Raji (cell line): ENCODE measurements at regions not wholly inside any gene's neighbourhood (a gene's known extent, or its start where the extent isn't known, plus 50 kb on each side); places are given as distances from the start of the nearest gene placed in this dataset.

Source experiments
- POLR2A ChIP-seq: IDR thresholded peaks from 2 replicates; pipeline ENCODE4 v1.6.1; 2011; ENCODE audit warnings: low read depth, low read length, control low read depth; ENCODE audit not compliant: insufficient read depth

GRCh38 chr10:88070080-88070880 is 206.9 kb downstream of the PTEN start:
- TF ChIP-seq POLR2A = no peak

DNA sequence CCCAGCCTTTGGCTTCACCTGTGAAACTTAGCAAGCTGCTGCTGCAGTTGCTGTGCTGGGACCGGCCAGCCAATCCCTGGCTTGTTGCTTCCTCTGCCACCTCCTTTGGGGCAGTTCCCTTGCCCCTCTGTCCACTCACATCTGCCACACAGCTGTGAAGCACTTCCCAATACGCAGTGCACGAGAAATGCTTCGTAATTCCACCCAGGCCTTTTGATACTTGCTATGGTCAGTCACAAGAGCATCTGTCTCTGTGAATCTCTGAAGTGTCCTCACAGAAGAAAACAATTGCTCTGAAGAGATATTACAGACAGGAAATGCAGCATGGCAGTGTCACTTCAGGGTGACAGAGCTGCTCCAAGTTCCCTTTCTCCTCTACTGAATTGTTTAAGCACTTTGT is 208.5 kb downstream of the PTEN start:
- no peak for TF ChIP-seq POLR2A

DNA sequence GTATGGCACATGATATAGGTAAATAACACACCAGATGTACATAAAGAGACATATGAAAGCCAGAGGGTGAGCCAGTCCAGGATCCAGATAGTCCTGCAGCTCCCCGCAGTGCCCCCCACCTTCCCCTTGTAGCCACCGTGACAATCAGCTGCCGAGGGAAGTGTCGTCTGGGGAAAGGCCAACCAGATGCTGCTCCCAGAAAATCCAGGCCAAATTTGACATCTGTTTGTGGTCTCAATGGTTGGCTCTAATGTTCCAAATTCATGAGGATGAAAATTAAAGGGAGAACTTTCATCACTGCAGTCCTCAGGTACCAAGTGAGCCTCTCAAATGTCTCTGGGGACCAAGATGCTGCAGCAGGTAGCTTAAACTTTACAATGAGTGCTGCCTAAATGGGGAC is 210.3 kb downstream of the PTEN start:
- TF ChIP-seq POLR2A = no peak

DNA sequence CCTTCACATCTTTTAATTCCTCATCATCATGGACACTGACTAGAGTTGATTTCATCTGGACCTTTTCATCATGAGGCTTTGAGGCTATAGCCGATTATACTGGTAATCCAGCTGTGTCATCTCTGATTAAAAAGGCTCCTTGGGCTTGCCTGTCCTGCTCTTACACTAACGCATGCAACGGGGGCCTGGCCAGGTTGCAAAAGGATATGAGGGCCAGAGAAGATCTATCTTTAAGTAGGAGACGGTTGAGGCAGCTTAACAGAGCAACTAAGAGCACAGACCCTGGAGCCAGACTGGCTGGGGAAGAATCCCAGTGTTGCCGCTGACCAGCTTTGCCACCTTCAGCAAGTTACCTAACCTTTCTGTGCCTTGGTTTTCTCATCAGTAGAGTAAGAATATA is 211.5 kb downstream of the PTEN start:
- TF ChIP-seq POLR2A = no peak

- no peak for TF ChIP-seq POLR2A
Measured at GRCh38 chr10:88076027-88076880, 212.8 kb downstream of the PTEN start.

- TF ChIP-seq POLR2A = no peak
Measured at GRCh38 chr10:88077977-88078376, 214.6 kb downstream of the PTEN start.

DNA sequence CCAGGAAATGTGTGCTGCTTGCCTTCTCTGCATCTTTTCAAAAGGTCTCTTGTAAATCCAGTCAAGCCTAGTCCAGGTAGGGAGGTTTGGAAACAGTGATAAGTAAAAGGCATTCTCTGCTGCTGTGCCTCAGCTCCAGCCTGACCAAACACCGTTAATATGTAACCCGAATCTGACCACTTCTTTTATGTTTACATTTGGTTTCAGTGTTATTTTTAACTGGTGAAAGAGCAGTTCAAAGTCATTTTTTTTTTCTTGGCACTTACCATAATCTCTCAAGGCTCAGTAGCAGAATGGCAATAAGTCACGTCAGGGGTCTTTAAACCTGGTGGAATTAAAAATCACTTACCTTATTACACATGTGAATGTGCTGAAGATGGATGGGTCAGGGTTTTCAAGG is 216.8 kb downstream of the PTEN start:
- TF ChIP-seq POLR2A = 0 out of 2 replicates have a peak, but pooled peaks have one; percentile 26

GRCh38 chr10:88081457-88082054 is 218.1 kb downstream of the PTEN start:
- no peak for TF ChIP-seq POLR2A

DNA sequence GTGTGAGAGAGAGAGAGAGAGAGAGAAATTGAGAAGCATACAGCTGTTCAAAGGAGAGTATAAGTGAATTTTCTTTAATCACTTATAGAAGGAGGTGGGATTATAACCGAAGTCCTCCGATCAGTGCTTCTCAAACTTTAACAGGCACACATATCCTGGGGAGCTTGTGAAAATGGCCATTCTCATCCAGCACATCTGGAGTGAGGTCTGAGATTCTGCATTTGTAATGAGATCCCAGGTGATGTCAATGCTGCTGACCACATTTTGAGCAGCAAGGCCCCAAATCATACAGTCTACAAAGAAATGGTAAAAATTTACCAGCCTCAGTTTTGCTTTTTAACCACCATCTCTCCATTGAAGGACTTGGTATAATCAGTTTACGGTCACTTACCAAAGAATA is 219.0 kb downstream of the PTEN start:
- no peak; the same call in 1 of the 2 replicates for TF ChIP-seq POLR2A

DNA sequence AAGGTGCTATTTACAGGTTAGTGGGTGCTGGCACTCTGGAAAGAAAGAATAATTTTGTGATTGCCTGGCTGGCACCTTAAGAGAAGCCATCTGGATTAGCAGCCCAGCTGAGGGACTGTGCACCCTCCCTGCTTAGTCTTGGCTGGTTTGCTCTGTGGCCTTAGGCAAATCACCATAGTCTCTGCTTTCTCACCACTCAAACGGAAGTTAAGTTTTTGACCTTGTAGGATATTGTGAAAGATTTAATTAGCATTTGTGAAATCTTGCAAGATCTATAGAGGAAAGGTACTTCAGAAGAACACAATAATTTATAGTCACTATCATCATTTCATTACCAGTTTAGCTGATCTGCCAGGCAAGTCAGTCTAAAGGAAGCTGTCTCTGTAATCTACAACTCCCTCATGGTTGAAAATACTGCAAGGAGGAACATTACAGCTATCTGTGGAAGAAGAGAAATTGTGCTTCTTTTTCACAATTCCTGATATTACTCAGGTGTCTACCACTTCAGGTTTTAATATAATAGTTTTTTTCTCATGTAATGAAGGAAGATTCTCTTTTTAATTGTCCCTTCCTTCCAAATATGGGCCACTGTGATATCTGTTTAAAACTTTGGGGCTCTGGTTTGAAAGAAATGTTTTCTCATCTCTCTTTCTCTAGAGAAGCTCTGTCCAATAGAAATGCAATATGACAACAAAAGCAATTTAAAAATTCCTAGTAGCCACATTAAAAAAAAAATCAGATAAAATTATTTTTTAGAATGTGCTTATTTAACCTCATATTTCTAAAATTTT is 219.6 kb downstream of the PTEN start:
- peak; percentile 51; the same call in 1 of the 2 replicates for TF ChIP-seq POLR2A

DNA sequence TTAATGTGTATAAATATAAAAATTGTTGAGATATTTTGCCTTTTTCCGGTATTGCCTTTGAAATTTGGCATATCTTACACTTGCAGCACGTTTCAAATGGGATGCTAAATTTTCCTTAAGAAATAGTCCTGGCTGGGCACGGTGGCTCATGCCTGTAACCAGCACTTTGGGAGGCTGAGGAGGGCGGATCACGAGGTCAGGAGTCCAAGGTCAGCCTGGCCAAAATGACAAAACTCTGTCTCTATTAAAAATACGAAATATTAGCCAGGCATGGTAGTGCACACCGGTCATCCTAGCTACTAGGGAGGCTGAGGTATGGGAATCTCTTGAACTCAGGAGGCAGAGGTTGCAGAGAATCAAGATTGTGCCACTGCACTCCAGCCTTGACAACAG is 220.2 kb downstream of the PTEN start:
- no peak for TF ChIP-seq POLR2A

DNA sequence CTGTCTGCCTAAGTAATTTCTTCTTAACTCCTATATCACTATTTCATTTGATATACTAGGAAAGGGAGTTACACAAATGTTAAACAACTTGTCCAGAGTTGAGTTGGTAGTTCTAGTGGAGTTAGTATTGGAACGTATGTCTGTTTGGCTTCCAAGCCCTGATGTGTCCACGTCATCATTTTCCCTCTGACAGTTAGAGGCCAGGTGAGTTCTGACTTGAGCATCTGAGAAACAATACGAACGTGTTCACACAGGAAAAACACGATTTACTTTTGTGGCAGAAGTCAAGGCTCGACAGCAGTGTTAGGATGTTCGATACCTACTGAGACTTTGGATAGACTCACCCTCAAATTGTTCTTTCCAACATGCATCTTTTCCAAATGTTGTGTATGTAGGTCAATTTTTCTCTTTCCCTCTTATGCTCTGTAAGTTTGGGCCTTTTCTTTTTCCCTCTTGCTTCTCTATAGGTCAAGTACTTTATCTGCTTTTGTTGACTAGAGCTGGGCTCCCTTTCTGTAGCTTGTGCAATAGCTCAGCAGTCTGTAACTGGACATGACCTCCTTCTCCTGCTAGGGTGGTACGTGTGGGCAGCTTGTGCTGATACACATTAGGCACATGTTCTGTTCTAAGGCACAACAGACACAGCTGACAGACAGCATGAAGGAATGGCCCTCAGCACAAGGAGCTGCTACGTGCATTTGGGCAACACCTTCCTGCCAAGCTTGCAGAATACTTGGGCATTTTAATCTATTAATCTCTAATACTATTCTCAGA is 222.9 kb downstream of the PTEN start:
- TF ChIP-seq POLR2A = no peak

DNA sequence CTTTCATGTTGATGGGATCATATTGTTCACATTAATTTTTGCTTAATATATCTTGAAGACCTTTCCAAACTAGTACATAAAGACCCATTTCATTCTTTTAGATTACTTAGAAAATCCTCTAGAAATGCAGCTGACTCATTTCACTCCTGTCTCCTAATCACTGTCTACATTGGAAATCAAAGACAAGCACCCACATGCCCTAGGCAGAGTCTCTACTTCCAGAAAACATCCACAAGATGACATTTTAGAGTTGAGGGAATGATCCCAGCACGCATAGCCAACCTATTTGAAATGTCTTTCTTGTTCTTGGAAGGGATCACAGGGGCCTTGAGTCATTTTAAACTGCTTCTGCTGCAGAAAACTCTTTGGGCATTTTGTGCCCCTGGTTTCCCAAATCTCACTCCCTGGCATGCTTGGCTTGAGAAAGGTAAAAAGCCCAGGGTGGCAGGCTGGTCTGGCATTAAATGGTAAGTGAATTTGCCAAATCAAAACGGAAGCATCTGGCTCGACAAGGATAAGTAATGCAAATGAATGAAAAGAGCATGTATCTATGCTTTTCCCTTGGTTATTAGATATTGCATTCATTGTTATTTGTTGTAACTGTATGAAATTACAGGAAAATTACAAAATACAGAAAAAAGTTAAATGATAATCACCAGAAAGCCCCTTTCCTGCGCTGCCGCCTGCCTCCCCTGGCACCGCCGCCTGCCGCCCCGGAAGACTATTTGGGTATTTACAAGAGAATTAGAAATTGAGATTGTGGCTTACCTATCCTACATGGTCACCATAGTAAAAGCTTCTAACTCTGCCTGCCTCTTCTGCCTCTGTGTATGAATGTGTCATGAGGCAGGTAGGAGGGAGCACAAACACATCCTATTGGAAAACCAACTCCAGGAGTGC is 225.3 kb downstream of the PTEN start:
- no peak for TF ChIP-seq POLR2A

- no peak for TF ChIP-seq POLR2A
Measured at GRCh38 chr10:88089498-88089897, 226.1 kb downstream of the PTEN start.
